ENCODE measurements at regions not wholly inside any gene's neighbourhood (a gene's known extent, or its start where the extent isn't known, plus 50 kb on each side); places are given as distances from the start of the nearest gene placed in this dataset.

GRCh38 chr11:26228778-26229177, 103.2 kb upstream of the ANO3 start:
- H3K9ac ChIP-seq (ENCODE audit: low read length) = no peak overlapping the region
- no peak overlapping the region for H3K18ac ChIP-seq (ENCODE audit: low read length)
- no peak for DNase-seq
- no peak overlapping the region for H3K56ac ChIP-seq (ENCODE audit: low read length)
- no peaks in the 10 kb centered on the region for H3K36me3 ChIP-seq (ENCODE audit: control insufficient read depth, insufficient read depth, low read length)
- no peak overlapping the region for H3K23ac ChIP-seq (ENCODE audit: low read length)
- no peak overlapping the region for H2BK5ac ChIP-seq (ENCODE audit: low read length)
- no peaks in the 10 kb centered on the region for H3K4me1 ChIP-seq (ENCODE audit: control insufficient read depth, low read depth, low read length)
- no peak overlapping the region for H4K8ac ChIP-seq (ENCODE audit: low read depth, low read length)
- no peak overlapping the region for H3K27ac ChIP-seq (ENCODE audit: low read depth, low read length)
- no peak overlapping the region for H3K4ac ChIP-seq (ENCODE audit: low read depth, low read length)
- H2AK5ac ChIP-seq (ENCODE audit: low read length) = no peak overlapping the region
- H3K79me2 ChIP-seq (ENCODE audit: control insufficient read depth, insufficient read depth, low read length) = no peaks in the 10 kb centered on the region
- no CpG with 5 or more reads among the region's 2 CpGs for WGBS (ENCODE audit: extremely low coverage, insufficient coverage, low lambda C conversion rate)
- H2BK120ac ChIP-seq (ENCODE audit: low read depth, low read length) = no peak overlapping the region
- H3K79me1 ChIP-seq (ENCODE audit: low read length) = no peaks in the 10 kb centered on the region
- no peak overlapping the region for H3K4me2 ChIP-seq (ENCODE audit: low read length)
- H2BK15ac ChIP-seq (replicated peaks; ENCODE audit: low read depth) = no peak overlapping the region
- no peak overlapping the region for H3K4me3 ChIP-seq (ENCODE audit: low read length)
- no peak overlapping the region for H4K5ac ChIP-seq (ENCODE audit: low read length)
- no peaks in the 10 kb centered on the region for H3K27me3 ChIP-seq (ENCODE audit: insufficient read depth, low read length, poor library complexity)

DNA sequence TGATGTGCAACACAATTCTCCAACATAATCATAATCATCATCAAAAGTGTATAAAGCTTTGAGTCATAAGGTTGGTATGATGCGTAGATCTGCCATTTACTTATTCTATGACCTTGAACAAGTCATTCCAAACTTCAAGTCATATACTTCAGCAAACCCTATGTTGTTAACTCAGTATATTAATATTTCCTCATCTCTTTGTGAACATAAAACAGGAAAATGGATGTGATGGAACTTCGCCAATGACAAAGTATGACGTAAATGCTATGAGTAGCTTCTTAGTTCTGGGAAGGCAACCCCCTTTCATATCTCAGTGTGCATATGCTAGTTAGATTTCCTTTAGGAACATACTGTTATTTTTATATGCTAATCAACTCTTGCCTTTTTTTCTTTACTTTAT, 102.7 kb upstream of the ANO3 start:
- Histone ChIP-seq H2AK5ac (ENCODE audit: low read length) (no peak overlapping the region), H3K4ac (ENCODE audit: low read depth, low read length) (no peak overlapping the region), H2BK120ac (ENCODE audit: low read depth, low read length) (no peak overlapping the region), H3K79me2 (ENCODE audit: control insufficient read depth, insufficient read depth, low read length) (no peaks in the 10 kb centered on the region), H4K8ac (ENCODE audit: low read depth, low read length) (no peak overlapping the region), H3K56ac (ENCODE audit: low read length) (no peak overlapping the region), H3K18ac (ENCODE audit: low read length) (no peak overlapping the region), H3K4me3 (ENCODE audit: low read length) (no peak overlapping the region), H2BK15ac (replicated peaks; ENCODE audit: low read depth) (no peak overlapping the region), H3K27me3 (ENCODE audit: insufficient read depth, low read length, poor library complexity) (no peaks in the 10 kb centered on the region), H2BK5ac (ENCODE audit: low read length) (no peak overlapping the region), H3K9ac (ENCODE audit: low read length) (no peak overlapping the region), H4K5ac (ENCODE audit: low read length) (no peak overlapping the region), H3K79me1 (ENCODE audit: low read length) (no peaks in the 10 kb centered on the region), H3K23ac (ENCODE audit: low read length) (no peak overlapping the region), H3K27ac (ENCODE audit: low read depth, low read length) (no peak overlapping the region), H3K36me3 (ENCODE audit: control insufficient read depth, insufficient read depth, low read length) (no peaks in the 10 kb centered on the region), H3K4me2 (ENCODE audit: low read length) (no peak overlapping the region), H3K4me1 (ENCODE audit: control insufficient read depth, low read depth, low read length) (no peaks in the 10 kb centered on the region)
- no peak for DNase-seq
- no CpG with 5 or more reads among the region's 3 CpGs for WGBS (ENCODE audit: extremely low coverage, insufficient coverage, low lambda C conversion rate)

GRCh38 chr11:26229981-26230380, 101.9 kb upstream of the ANO3 start:
- H3K4me2 ChIP-seq (ENCODE audit: low read length) = no peak overlapping the region
- H4K8ac ChIP-seq (ENCODE audit: low read depth, low read length) = no peak overlapping the region
- H3K56ac ChIP-seq (ENCODE audit: low read length) = no peak overlapping the region
- no peak overlapping the region for H2BK120ac ChIP-seq (ENCODE audit: low read depth, low read length)
- H4K5ac ChIP-seq (ENCODE audit: low read length) = no peak overlapping the region
- H3K27me3 ChIP-seq (ENCODE audit: insufficient read depth, low read length, poor library complexity) = no peaks in the 10 kb centered on the region
- no peak overlapping the region for H2BK5ac ChIP-seq (ENCODE audit: low read length)
- no peak overlapping the region for H3K4me3 ChIP-seq (ENCODE audit: low read length)
- no peak overlapping the region for H2AK5ac ChIP-seq (ENCODE audit: low read length)
- no peaks in the 10 kb centered on the region for H3K79me1 ChIP-seq (ENCODE audit: low read length)
- H3K23ac ChIP-seq (ENCODE audit: low read length) = no peak overlapping the region
- DNase-seq = no peak
- H3K36me3 ChIP-seq (ENCODE audit: control insufficient read depth, insufficient read depth, low read length) = no peaks in the 10 kb centered on the region
- no peak overlapping the region for H3K9ac ChIP-seq (ENCODE audit: low read length)
- H2BK15ac ChIP-seq (replicated peaks; ENCODE audit: low read depth) = no peak overlapping the region
- no peak overlapping the region for H3K4ac ChIP-seq (ENCODE audit: low read depth, low read length)
- H3K4me1 ChIP-seq (ENCODE audit: control insufficient read depth, low read depth, low read length) = no peaks in the 10 kb centered on the region
- no peak overlapping the region for H3K18ac ChIP-seq (ENCODE audit: low read length)
- no peak overlapping the region for H3K27ac ChIP-seq (ENCODE audit: low read depth, low read length)
- no peaks in the 10 kb centered on the region for H3K79me2 ChIP-seq (ENCODE audit: control insufficient read depth, insufficient read depth, low read length)

GRCh38 chr11:26231252-26231661, 100.7 kb upstream of the ANO3 start:
- H3K79me1 ChIP-seq (ENCODE audit: low read length) = no peaks in the 10 kb centered on the region
- H3K18ac ChIP-seq (ENCODE audit: low read length) = no peak overlapping the region
- no peak for DNase-seq
- H3K56ac ChIP-seq (ENCODE audit: low read length) = no peak overlapping the region
- H3K79me2 ChIP-seq (ENCODE audit: control insufficient read depth, insufficient read depth, low read length) = no peaks in the 10 kb centered on the region
- H3K27ac ChIP-seq (ENCODE audit: low read depth, low read length) = no peak overlapping the region
- H3K9ac ChIP-seq (ENCODE audit: low read length) = no peak overlapping the region
- H2BK5ac ChIP-seq (ENCODE audit: low read length) = no peak overlapping the region
- H3K36me3 ChIP-seq (ENCODE audit: control insufficient read depth, insufficient read depth, low read length) = no peaks in the 10 kb centered on the region
- H3K27me3 ChIP-seq (ENCODE audit: insufficient read depth, low read length, poor library complexity) = no peaks in the 10 kb centered on the region
- no peak overlapping the region for H3K4ac ChIP-seq (ENCODE audit: low read depth, low read length)
- no peaks in the 10 kb centered on the region for H3K4me1 ChIP-seq (ENCODE audit: control insufficient read depth, low read depth, low read length)
- H3K4me3 ChIP-seq (ENCODE audit: low read length) = no peak overlapping the region
- no CpG with 5 or more reads among the region's 3 CpGs for WGBS (ENCODE audit: extremely low coverage, insufficient coverage, low lambda C conversion rate)
- H3K4me2 ChIP-seq (ENCODE audit: low read length) = no peak overlapping the region
- no peak overlapping the region for H2BK120ac ChIP-seq (ENCODE audit: low read depth, low read length)
- H2AK5ac ChIP-seq (ENCODE audit: low read length) = no peak overlapping the region
- H4K5ac ChIP-seq (ENCODE audit: low read length) = no peak overlapping the region
- H4K8ac ChIP-seq (ENCODE audit: low read depth, low read length) = no peak overlapping the region
- no peak overlapping the region for H2BK15ac ChIP-seq (replicated peaks; ENCODE audit: low read depth)
- H3K23ac ChIP-seq (ENCODE audit: low read length) = no peak overlapping the region

DNA sequence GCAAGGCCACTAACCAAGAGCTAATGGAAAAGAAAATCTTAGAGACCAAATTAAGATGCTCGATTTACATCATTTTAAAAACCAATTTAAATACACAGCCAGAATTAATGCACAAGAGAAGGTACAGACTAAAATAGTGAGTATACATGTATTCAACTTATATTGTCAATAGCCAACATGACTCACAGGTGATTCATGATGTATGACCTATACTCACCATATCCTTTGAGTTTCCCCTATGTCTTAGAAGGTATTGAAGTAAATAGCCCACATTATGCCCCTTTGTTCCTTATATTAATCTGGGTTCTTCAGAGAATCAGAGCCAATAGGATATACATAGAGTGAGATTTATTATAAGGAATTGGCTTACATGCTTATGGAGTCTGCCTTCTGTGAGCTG, 97.5 kb upstream of the ANO3 start:
- H3K27me3 ChIP-seq (ENCODE audit: insufficient read depth, low read length, poor library complexity) = no peaks in the 10 kb centered on the region
- no peaks in the 10 kb centered on the region for H3K36me3 ChIP-seq (ENCODE audit: control insufficient read depth, insufficient read depth, low read length)
- no peaks in the 10 kb centered on the region for H3K79me2 ChIP-seq (ENCODE audit: control insufficient read depth, insufficient read depth, low read length)
- no peak overlapping the region for H3K27ac ChIP-seq (ENCODE audit: low read depth, low read length)
- no peak overlapping the region for H2AK5ac ChIP-seq (ENCODE audit: low read length)
- WGBS (ENCODE audit: extremely low coverage, insufficient coverage, low lambda C conversion rate) = no CpG with 5 or more reads among the region's 1 CpG
- no peak overlapping the region for H3K4me2 ChIP-seq (ENCODE audit: low read length)
- no peaks in the 10 kb centered on the region for H3K4me1 ChIP-seq (ENCODE audit: control insufficient read depth, low read depth, low read length)
- H3K79me1 ChIP-seq (ENCODE audit: low read length) = no peaks in the 10 kb centered on the region
- H3K23ac ChIP-seq (ENCODE audit: low read length) = no peak overlapping the region
- no peak for DNase-seq
- no peak overlapping the region for H4K5ac ChIP-seq (ENCODE audit: low read length)
- no peak overlapping the region for H3K4ac ChIP-seq (ENCODE audit: low read depth, low read length)
- no peak overlapping the region for H3K9ac ChIP-seq (ENCODE audit: low read length)
- no peak overlapping the region for H2BK120ac ChIP-seq (ENCODE audit: low read depth, low read length)
- no peak overlapping the region for H3K56ac ChIP-seq (ENCODE audit: low read length)
- H3K18ac ChIP-seq (ENCODE audit: low read length) = no peak overlapping the region
- no peak overlapping the region for H2BK15ac ChIP-seq (replicated peaks; ENCODE audit: low read depth)
- H3K4me3 ChIP-seq (ENCODE audit: low read length) = no peak overlapping the region
- no peak overlapping the region for H2BK5ac ChIP-seq (ENCODE audit: low read length)
- no peak overlapping the region for H4K8ac ChIP-seq (ENCODE audit: low read depth, low read length)

- Histone ChIP-seq H3K4me3 (ENCODE audit: low read length) (no peak overlapping the region), H3K79me2 (ENCODE audit: control insufficient read depth, insufficient read depth, low read length) (no peaks in the 10 kb centered on the region), H4K5ac (ENCODE audit: low read length) (no peak overlapping the region), H3K27ac (ENCODE audit: low read depth, low read length) (no peak overlapping the region), H2AK5ac (ENCODE audit: low read length) (no peak overlapping the region), H3K18ac (ENCODE audit: low read length) (no peak overlapping the region), H3K4ac (ENCODE audit: low read depth, low read length) (no peak overlapping the region), H3K4me1 (ENCODE audit: control insufficient read depth, low read depth, low read length) (no peaks in the 10 kb centered on the region), H3K9ac (ENCODE audit: low read length) (no peak overlapping the region), H3K23ac (ENCODE audit: low read length) (no peak overlapping the region), H2BK15ac (replicated peaks; ENCODE audit: low read depth) (no peak overlapping the region), H3K36me3 (ENCODE audit: control insufficient read depth, insufficient read depth, low read length) (no peaks in the 10 kb centered on the region), H3K27me3 (ENCODE audit: insufficient read depth, low read length, poor library complexity) (no peaks in the 10 kb centered on the region), H2BK5ac (ENCODE audit: low read length) (no peak overlapping the region), H3K56ac (ENCODE audit: low read length) (no peak overlapping the region), H4K8ac (ENCODE audit: low read depth, low read length) (no peak overlapping the region), H3K79me1 (ENCODE audit: low read length) (no peaks in the 10 kb centered on the region), H3K4me2 (ENCODE audit: low read length) (no peak overlapping the region), H2BK120ac (ENCODE audit: low read depth, low read length) (no peak overlapping the region)
- no peak for DNase-seq
These were observed 88.5 kb upstream of the ANO3 start for GRCh38 chr11:26243426-26243825.

Data from mesendoderm (in vitro differentiated cells).